HG03342 (cell line): ENCODE measurements at regions not wholly inside any gene's neighbourhood (a gene's known extent, or its start where the extent isn't known, plus 50 kb on each side); places are given as distances from the start of the nearest gene placed in this dataset.

Experiments
- ATAC-seq: cut with Tn5 transposase; IDR thresholded peaks from one replicate; pipeline ENCODE4 v1.9.1; 2021; ENCODE audit warnings: mild to moderate bottlenecking, moderate library complexity; ENCODE audit not compliant: unreplicated experiment

- ATAC-seq = no peak
Observed at GRCh38 chr10:90443342-90443741, 414.5 kb downstream of the HTR7 start.

- ATAC-seq = no peak
Observed at GRCh38 chr10:90447831-90448230, 410.0 kb downstream of the HTR7 start.

GRCh38 chr10:90450797-90451196 lies 407.0 kb downstream of the HTR7 start:
- no peak for ATAC-seq

GRCh38 chr10:90451283-90451682 lies 406.6 kb downstream of the HTR7 start:
- no peak for ATAC-seq

GRCh38 chr10:90458054-90458453 lies 399.8 kb downstream of the HTR7 start:
- no peak for ATAC-seq

- ATAC-seq = no peak
Observed at GRCh38 chr10:90458571-90458970, 399.3 kb downstream of the HTR7 start.

GRCh38 chr10:90461437-90462155 lies 396.2 kb downstream of the HTR7 start:
- ATAC-seq = no peak

- no peak for ATAC-seq
Observed at GRCh38 chr10:90462749-90463470, 394.9 kb downstream of the HTR7 start.

- no peak for ATAC-seq
Observed at GRCh38 chr10:90464329-90464728, 393.5 kb downstream of the HTR7 start.

GRCh38 chr10:90470966-90471365 lies 386.9 kb downstream of the HTR7 start:
- no peak for ATAC-seq

GRCh38 chr10:90480466-90480865 lies 377.4 kb downstream of the HTR7 start:
- ATAC-seq = no peak

- no peak for ATAC-seq
Observed at GRCh38 chr10:90481326-90481923, 376.4 kb downstream of the HTR7 start.

- no peak for ATAC-seq
Observed at GRCh38 chr10:90484518-90484917, 373.3 kb downstream of the HTR7 start.

GRCh38 chr10:90494183-90494582 lies 363.7 kb downstream of the HTR7 start:
- no peak for ATAC-seq

GRCh38 chr10:90504172-90504571 lies 353.7 kb downstream of the HTR7 start:
- ATAC-seq = no peak

- no peak for ATAC-seq
Observed at GRCh38 chr10:90526721-90527120, 331.1 kb downstream of the HTR7 start.

- no peak for ATAC-seq
Observed at GRCh38 chr10:90530521-90530920, 327.3 kb downstream of the HTR7 start.

GRCh38 chr10:90557385-90557784 lies 300.5 kb downstream of the HTR7 start:
- no peak for ATAC-seq

GRCh38 chr10:90560331-90560730 lies 297.5 kb downstream of the HTR7 start:
- ATAC-seq = no peak

GRCh38 chr10:90561666-90562065 lies 296.2 kb downstream of the HTR7 start:
- no peak for ATAC-seq

- ATAC-seq = no peak
Observed at GRCh38 chr10:90571481-90572258, 286.2 kb downstream of the HTR7 start.
